ENCODE measurements at regions not wholly inside any gene's neighbourhood (a gene's known extent, or its start where the extent isn't known, plus 50 kb on each side); places are given as distances from the start of the nearest gene placed in this dataset.
"Not testable (repeated sequence)": the region's sequence is repeated elsewhere in the genome, so short reads cannot be mapped to it uniquely, and the experiment has no call there.

DNA sequence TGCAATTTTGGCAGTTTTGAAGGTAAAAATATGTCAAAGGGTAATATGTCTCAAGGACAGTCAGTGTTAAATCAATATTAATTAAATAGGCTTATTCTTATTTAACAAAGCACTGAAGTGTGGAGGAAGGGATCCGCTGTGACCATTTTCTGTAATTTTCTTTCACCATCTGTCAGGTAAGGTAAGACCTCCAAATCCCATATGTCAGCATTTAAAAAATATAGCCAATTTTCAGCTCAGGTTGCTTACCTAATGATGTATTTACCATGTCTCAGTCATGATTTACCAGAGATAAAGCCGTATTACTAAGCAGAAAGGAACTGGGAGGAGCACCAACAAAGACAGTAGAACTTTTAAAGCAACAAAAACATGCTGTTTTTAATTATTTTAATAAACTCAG is 683.9 kb downstream of the CCSER2 start:
- no peak for DNase-seq (ENCODE audit: low spot score)

GRCh38 chr10:85026878-85027467 is 698.6 kb downstream of the CCSER2 start:
- no peak for DNase-seq (ENCODE audit: low spot score)

DNA sequence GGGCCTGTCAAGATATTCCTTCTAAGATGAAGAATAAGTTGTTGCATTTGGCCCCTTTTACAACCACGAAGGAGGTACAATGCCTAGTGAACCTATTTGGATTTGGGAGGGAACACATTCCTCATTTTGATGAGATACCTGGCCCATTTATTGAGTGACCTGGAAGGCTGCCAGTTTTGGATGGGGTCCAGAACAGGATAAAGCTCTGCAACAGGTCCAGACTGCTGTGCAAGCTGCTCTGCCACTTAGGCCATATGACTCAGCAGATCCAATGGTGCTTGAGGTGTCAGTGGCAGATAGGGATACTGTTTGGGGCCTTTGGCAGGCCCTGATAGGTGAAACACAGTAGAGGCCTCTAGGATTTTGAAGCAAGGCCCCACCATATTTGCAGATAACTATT is 704.6 kb downstream of the CCSER2 start:
- DNase-seq (ENCODE audit: low spot score): no peak

GRCh38 chr10:85036661-85037060 is 708.3 kb downstream of the CCSER2 start:
- no peak for DNase-seq (ENCODE audit: low spot score)

DNA sequence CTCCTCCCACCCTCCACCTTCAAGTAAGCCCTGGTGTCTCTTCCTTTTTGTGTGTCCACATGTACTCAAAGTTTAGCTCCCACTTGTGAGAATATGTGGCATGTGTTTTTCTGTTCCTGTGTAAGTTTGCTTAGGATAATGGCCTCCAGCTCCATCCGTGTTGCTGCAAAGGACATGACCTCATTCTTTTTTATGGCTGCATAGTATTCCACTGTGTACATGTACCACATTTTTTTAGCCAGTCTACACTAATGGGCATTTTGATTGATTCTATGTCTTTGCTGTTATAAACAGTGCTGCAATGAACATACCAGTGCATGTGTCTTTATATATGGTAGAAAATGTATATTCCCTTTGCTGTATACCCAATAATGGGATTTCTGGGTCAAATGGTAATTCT is 710.9 kb downstream of the CCSER2 start:
- no peak for DNase-seq (ENCODE audit: low spot score)

DNA sequence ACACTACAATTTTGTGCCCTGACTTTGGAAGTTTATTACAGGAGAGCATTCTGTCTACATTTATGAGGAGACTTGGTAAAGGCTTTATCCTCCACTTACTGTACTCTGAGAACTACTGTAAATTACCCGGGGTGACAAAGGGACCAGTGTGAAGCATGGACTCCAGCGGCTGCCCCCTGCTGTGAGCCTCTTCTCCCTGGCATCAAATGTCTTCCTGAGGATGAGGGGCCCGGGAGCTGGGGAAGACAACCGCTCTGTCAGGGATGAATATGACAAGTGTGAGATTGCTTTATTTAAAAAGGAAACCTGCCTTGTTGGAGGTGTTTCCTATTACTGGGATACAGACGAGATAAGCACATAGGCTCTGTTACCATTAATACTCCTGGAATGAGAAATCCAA is 714.8 kb downstream of the CCSER2 start:
- no peak for DNase-seq (ENCODE audit: low spot score)

DNA sequence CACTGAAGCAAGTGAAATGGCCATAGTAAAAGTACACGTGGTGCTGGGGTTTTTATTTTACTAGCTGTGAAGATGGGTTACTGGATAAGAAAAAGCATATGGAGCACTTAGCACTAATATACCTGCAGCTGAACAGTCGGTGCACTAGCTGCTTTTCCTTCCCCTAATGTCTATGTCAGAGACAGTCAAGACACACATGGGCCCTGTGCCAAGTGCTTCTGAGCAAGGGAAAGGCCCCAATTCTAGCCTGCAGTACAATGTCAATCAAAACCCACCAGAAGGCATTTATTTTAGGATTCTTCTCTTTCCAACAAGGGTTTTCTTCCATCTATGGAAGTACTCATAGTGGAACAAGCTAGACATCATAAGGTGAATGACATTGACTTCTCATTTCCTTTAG is 716.7 kb downstream of the CCSER2 start:
- DNase-seq (ENCODE audit: low spot score): no peak

DNA sequence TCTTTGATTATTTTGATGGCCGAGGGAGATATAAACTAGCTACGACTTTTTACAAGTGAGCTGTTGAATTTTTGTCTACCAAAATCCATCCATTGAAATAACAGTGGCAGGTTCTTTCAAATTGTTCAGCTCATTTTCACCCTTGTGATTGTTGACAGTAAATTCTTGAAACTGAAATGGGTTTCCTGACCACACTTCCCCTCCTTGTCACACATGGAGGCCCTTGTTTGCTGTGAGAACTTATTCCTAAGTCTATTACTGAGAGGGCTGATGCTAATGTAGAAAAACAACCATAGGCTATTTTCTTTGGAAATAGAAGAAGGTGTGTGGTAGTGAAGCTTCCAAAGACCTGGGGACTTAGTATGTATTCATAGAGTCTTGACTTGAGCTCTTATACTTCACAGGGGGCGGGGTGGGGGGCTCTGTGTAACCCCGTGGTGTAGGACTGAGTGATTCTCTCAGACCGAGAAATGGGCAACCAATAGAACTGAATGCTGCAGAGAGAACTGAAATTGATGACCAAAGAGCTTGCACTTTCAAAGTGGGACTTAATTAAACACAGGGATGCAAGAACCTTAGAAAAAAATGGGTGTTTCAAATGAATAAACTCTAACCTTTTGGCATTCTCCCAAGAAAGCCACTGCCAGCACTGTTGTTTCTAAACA is 718.9 kb downstream of the CCSER2 start:
- no peak for DNase-seq (ENCODE audit: low spot score)

- no peak for DNase-seq (ENCODE audit: low spot score)
Observed at GRCh38 chr10:85047979-85048378, 719.6 kb downstream of the CCSER2 start.

GRCh38 chr10:85048644-85049043 is 720.3 kb downstream of the CCSER2 start:
- DNase-seq (ENCODE audit: low spot score): no peak

DNA sequence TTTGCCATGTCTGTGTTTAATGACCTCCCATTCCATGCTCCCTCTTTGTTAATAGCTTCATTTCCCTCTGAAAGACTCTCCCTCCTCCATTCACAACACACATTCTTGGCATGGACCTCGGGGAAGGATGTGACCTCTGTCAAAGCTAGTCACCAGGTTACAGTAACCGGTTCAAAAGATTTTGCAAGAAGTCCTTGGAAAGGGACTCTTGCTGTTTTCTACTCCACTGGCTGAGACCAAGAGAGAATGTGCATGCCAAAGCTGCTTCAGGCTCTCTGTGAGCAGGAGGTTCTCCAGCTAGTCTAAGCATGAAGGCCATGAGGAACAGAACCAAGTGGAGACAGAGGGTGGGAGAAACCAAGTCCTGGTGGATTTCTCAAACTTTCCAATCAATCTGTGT is 732.6 kb downstream of the CCSER2 start:
- no peak for DNase-seq (ENCODE audit: low spot score)

GRCh38 chr10:85061401-85061800 is 733.0 kb downstream of the CCSER2 start:
- DNase-seq (ENCODE audit: low spot score): no peak

DNA sequence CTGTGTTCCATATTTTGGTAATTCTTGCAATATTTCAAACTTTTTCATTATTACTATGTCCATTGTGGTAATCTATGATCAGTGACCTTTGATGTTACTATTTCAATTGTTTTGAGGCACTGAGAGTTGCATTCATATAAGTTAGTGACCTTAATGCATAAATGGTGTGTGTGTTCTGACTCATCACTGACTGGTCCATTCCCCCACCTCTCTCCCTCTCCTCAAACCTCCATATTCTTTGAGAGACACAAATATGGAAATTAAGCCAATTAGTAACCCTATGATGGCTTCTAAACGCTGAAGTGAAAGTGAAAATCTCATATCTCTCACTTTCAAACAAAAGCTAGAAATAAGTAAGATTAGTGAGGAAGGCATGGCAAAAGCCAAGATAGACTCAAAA is 739.6 kb downstream of the CCSER2 start:
- no peak for DNase-seq (ENCODE audit: low spot score)

- no peak for DNase-seq (ENCODE audit: low spot score)
Observed at GRCh38 chr10:85080934-85081333, 752.5 kb downstream of the CCSER2 start.

DNA sequence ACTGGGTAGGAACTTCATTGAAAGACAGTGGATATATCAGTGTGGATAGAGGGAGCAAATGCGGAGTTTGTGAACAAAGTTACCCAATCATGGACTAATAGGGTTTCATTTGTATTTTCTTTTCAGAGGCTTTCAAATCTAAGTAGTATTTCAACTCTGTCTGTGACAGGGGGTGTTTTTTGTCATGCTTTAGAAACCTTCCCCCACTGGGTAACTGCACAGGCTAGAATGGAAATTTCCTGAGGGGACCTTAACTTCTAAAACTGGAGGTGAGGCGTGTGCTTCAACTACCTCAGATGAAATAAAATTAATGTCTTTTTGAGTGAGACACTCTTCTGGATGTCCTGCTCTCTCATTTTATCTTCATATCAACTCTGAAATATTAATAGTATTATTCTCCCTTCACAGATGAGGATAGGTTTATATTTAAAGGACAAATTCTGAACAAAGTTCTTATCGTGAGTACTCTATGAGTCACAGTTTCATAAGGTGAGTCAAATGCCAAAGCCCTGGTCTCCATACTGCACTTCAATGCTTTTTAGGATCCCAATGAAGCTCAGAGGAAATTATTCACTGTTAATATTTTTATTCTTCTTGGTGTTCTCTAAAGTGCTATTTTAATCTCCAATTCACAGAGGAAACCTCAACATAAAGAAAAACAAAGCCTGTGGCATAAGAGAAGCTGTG is 770.6 kb downstream of the CCSER2 start:
- DNase-seq (ENCODE audit: low spot score): no peak

- no peak for DNase-seq (ENCODE audit: low spot score)
Observed at GRCh38 chr10:85100495-85100894, 772.1 kb downstream of the CCSER2 start.

GRCh38 chr10:85105614-85106255 is 777.3 kb downstream of the CCSER2 start:
- DNase-seq (ENCODE audit: low spot score): no peak

DNA sequence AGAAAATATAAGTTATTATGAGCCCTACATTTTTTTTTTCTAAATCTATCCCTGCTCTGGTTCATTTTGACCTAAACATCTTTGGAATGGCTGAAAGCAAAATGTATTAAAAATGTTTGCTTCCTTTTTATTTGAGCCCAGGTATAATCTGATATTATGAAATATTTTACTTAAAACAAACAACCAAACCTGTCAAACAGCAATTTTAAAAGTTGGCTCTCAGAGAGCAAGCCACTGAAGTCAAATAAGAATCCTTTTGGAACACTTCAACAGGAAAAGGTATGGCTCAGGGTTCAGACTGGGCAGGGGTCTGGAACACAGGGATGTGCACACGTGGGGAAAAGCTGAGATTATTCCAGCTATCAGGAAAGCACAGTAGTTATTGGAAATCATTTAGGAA is 782.9 kb downstream of the CCSER2 start:
- DNase-seq (ENCODE audit: low spot score): no peak

DNA sequence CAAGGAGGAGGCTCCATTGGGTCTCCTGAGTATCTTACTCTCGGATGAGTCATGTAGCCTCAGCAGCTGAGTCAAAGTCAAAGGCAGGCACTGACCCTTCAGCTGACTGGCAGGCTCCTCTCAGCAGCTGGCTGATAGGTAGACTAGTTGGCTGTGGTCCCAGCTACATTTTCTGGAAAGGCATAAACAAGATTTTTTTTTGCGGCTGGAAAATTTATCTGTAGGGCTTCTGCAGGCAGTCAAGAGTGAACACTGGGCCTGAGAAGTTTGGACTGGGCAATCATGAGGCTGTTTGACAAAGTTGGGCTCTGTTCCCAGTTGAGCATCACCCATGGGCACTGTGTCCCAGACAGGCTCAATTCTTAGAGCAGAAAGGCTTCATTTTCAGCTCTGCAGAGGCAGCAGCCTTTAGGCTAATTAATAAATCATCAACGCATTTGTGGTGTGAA is 796.2 kb downstream of the CCSER2 start:
- no peak for DNase-seq (ENCODE audit: low spot score)

DNA sequence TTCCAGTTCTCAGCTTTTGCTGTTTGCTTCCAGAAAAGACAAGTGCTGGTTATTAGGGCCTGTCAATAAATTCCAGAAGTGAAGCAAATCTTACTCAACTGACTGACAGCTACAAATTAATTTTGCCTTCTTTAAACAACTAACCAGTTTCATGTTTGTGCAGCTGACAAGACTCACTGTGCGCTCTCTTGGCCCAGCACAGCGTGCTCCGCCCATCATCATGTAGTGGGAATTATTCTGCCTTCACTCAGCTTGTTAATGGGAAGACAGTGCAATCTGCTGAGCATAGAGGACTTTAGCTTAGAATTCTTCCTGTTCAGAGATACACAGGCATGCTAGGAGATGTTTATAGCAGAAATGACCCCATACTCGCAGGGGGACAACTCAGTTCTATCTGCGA is 808.9 kb downstream of the CCSER2 start:
- no peak for DNase-seq (ENCODE audit: low spot score)

DNA sequence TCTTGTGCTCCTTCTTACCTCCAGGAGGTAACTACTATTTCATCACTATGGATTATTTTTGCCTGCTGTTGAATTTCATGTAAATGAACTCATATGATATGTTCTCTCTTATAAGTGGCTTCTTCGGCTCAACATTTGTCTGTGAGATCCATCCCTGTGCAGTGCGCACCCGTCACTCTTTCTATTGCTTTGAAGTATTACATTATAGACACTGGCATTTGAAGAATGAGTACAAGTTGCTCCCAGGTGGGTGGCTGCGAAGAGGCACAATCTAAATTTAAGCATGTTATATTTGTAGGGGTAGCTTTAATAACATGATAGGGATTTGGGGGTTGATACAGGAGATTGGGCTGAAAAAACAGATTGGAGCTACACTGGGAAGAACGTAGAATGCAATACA is 809.7 kb downstream of the CCSER2 start:
- no peak for DNase-seq (ENCODE audit: low spot score)

DNA sequence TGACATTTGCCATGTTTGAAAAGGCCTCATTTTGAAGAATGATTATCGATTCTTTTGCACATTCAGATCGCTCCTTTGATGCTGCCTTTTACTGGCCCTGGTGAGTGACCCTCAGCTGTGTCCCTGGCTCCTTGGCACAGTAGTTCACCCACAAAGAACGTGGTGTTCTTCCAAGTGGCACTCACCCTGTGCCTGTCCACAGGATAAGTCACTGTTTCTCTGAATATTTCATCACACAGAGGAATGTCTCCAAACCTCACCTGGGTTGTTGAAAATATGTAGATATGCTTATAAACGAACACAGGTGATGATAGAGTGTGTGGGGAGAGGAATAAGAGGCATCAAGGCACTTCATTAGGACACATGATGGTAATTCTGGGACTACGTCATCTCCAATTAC is 810.7 kb downstream of the CCSER2 start:
- DNase-seq (ENCODE audit: low spot score): no peak

DNA sequence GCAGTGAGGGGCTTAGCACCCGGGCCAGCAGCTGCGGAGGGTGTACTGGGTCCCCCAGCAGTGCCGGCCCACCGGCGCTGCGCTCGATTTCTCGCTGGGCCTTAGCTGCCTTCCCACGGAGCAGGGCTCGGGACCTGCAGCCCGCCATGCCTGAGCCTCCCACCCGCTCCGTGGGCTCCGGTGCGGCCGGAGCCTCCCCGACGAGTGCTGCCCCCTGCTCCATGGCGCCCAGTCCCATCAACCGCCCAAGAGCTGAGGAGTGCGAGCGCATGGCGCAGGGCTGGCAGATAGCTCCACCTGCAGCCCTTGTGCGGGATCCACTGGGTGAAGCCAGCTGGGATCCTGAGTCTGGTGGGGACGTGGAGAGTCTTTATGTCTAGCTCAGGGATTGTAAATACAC is 813.1 kb downstream of the CCSER2 start:
- DNase-seq (ENCODE audit: low spot score): not testable (repeated sequence)
